NCI-H1417 (cell line): ENCODE measurements at regions not wholly inside any gene's neighbourhood (a gene's known extent, or its start where the extent isn't known, plus 50 kb on each side); places are given as distances from the start of the nearest gene placed in this dataset.
"Not testable (repeated sequence)": the region's sequence is repeated elsewhere in the genome, so short reads cannot be mapped to it uniquely, and the experiment has no call there.

Experiments
- DNase-seq, 3 experiments: peaks; one replicate each; lab custom pipeline; 2025; lab: John Stamatoyannopoulos, UW

DNA sequence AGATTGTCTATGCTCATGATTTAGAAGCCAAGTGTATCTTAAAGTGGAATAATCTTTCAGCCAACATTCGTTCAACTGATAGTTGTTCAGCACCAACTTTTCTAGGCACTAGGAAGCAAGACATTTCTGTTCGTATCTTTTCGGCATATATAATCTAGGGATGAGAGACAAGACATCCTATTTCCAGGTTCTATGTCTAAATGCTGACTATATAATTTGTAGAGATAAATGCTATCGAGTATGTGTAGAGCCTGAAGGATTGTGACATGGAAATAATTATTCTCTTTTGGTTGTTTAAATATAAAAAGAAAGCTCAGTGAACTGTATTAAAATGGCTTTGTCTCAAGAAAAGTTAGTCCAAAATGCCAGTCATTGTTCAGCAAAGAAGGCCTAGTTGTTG is 371.6 kb downstream of the DOK5 start:
- no peak for DNase-seq

DNA sequence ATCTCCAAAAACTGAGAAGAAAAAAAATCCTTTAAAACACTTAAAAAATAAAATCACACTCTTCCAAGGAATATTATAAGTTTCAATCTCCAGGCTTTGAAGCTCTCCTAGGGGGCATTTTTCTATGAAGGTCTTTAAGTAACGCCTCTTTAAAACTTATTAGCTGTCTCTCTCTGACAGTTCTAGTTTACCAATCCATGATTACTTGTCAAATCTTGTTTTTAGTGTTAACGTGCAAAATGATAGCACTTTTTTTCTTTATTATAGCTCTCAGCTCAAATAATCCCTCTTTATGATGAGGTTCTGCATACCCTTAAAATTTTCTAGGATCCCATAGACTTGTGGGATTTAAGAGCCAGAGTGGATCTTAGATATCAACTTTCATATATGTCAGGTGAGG is 369.0 kb downstream of the DOK5 start:
- no peak for DNase-seq

DNA sequence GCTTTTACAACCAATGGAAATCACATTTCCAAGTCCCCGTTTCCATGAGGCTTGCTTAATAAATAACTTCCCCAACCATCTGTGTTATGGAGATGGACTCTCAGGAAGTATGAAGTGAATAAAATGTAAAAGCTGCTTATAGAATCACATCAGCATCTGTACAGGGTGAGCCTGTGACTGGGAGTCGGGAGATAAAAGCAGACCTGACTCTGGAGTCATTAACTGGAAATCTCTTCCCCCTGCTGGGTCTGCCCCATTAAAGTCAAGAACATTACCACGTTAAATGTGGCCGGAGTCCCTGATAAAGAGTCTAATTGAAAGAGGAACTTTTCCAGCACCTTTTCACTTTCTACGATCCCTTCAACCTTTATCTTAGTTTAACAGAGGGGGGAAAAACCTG is 368.5 kb downstream of the DOK5 start:
- DNase-seq, result peak in 1 of 3 experiments; percentile 15

DNA sequence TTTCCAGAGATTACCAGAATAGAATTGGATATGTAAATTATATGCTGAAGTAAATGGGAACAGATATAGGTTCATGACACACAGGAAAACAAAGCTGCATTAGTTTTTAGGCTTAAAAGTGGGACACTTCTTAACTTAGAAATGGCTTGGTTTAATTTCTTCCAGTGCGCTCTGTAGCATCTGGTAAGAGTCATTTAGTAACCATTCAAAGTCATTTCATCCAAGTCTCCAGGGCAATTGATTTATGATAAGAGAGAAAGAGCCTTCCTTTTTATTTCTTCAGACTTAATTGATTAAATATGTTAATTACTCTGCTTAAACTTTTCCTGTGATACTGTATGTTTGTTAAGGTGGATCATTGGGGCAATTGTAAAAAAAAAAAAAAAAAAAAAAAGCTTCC is 368.0 kb downstream of the DOK5 start:
- no peak for DNase-seq

DNA sequence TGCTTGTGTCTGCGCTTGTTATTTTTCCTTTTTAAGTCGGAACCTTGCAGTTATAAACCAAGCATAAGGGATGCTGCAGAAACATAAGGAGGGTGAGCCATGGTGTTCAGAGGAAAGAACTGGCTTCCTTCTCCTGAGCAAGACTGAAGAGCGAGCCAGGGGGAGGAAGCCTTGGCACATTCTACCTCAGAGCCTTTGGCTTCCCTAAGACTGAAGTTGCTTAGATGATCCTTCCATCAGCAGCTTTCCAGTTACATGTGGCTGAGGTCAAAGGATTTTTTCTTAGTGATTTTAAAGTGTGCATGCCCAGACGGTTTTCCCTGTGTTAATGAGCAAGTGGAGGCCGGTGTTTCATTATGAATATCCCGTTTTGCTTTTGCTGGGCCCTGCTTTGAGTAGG is 363.8 kb downstream of the DOK5 start:
- DNase-seq, result no peak

DNA sequence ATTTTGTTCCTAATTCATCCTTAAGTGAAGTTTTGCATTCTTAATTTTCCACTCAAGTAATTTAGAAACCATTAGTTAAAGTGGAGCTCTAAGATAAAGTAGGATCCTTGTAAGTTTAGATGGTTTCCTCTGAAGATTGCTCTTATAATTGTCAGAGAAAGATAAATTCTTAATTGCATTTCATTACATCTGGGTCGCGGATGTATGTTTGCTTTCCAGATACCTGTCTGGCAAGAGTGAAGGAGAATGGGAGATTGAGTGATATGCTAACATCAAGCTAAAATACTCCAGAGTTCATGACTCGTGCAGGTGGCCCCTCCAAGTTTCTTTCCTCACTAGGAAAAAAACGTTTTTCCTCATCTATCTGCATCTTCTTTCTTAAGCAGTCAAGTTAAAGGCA is 361.8 kb downstream of the DOK5 start:
- no peak for DNase-seq

DNA sequence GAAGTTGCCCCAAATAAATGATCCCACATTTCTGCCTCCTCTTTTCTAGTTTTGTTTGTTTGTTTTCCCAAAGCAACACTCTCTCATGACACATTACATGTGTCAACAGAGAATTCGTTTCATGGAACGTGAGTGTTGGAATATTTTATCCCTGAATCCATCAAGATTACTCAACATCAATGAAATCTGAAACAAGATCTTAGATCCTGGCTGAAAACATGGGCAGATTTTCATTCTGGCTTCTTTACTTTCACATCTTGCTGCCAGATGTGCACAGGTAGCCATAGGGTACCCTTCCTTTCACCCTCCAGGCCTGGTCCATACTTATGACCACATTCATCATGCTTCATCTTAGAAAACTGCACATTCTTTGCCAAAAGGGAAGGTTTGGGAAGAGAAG is 347.0 kb downstream of the DOK5 start:
- no peak for DNase-seq

DNA sequence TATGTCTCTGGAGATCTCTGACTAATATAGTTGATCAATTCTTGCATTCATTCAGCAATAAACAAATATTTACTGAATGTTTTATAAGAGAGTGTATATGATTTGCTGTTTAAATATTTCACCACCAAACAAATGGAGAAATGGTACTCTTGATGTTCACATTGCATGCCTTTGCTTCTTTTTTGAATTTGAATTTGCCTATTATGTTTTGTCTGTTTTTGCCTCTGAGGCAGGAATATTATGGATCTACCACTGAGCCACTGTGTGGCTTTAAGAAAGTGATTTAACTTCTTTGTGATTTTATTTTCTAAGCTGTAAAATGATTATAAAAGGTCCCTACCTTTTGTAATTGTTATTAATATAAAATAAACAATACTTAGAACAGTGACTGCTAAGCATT is 345.0 kb downstream of the DOK5 start:
- DNase-seq, result no peak

DNA sequence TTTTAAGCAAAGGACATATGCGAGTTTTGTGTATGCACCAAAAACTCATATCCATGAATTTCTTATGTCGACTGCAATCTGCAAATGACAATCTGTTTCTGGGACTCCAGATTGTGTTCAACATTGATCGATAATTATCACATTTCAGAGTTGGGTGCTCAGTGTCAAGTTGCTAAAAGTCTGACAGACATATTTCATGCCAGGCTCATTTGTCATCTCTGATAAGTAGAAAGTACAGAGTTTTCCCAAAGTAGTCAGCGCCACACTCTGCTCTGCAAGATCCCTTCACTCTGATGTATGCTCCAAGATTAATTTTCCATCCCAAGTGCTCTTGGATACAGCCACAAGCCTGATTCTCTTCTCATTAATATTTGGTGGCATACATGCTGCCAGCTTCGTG is 331.1 kb downstream of the DOK5 start:
- DNase-seq, result no peak

DNA sequence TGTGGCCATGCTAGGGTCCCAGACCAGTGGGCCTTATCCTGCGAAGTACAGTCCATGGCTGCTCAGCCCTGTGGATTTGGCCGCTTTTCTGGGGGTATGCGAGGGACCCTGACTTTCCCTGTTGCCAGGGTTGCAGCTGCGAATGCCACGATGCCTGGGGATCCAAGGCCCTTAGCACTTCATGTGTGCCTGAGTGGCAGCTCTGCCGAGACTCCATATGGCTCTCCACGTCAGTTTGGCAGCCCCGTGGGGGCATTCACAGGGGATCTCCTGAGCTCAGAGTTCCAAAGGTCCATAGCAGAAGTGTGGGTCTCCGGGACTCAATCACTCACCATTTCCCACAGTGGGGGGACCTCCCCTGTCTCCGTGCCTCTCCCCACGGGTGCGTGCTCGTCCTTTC is 319.5 kb downstream of the DOK5 start:
- no peak for DNase-seq

DNA sequence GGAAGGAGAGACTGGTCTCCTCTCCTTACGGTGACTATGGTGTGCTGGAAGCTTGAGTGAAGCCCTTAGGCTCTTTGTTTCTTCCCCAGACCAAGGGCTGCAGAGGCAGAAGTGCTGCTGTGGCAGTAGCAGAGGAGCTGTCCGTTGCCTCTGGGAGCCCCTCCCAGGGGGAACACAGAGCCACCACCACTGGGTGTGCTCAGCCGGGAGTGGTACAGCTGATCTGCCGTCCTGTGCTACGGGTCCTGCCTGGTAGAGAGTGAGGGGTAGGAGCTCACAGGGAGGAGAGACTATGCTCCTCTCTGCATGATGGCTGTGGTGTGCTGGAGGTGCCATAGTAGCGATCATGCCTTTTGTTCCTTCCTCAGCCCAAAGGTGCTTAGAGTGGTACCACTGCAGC is 318.7 kb downstream of the DOK5 start:
- DNase-seq, result no peak

DNA sequence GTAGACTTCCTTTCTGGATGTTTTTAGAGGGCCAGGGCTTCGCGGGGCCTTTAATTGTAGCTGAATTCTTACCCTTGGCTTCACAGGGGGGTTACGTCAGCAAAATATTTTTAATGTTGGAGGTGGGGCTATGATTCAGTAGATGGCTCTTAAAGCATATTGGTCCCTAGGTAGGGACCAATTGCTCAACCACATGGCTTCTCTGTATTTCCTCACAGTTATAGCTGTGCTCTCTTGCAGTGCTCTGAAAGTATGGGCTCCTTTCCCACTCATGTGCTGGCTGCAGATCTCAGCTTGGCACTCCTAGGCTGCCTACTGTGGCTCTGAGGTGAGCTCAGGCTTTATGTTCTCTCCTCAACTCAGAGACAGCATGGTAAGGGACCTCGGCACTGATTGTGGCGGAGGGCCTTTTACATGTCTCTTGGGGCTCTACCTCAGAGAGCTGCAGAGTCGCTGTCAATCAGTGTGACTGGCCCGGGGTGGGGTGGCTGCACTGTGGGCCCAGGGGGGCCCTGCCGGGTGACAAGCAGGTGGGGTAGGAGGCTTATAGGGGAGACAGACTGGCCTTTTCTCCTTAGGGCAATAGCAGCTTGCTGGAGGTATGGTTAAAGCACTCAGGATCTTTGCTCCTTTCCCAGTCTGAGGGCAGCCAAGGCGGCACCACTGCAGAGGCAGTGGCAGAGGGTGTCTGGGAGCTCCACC is 318.0 kb downstream of the DOK5 start:
- DNase-seq, result no peak

DNA sequence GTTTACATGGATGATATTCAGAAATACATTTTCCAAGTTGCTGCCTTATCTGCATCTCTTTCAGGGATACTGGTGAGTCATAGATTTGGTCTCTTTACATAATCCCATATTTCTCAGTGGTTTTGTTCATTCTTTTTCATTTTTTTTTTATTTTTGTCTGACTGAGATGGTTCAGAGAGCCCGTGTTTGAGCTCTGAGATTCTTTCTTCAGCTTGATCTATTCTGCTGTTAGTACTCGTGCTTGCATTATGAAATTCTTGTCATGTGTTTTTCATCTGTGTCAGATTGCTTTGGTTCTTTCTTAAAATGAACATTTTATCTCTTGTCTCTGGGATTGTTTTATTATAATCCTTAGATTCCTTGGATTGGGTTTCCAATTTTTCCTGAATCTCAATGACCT is 317.3 kb downstream of the DOK5 start:
- no peak for DNase-seq

DNA sequence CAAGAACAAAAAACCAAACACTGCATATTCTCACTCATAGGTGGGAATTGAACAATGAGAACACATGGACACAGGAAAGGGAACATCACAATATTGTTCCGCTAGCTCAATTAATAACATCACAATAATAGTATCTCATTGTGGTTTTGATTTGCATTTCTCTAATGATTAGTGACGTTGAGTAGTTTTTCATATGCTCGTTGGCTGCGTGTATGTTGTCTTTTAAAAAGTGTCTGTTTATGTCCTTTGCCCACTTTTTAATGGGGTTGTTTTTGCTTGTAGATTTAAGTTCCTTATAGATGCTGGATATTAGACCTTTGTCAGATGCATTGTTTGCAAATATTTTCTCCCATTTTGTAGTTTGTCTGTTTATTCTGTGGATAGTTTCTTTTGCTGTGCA is 312.9 kb downstream of the DOK5 start:
- DNase-seq, result not testable (repeated sequence)

DNA sequence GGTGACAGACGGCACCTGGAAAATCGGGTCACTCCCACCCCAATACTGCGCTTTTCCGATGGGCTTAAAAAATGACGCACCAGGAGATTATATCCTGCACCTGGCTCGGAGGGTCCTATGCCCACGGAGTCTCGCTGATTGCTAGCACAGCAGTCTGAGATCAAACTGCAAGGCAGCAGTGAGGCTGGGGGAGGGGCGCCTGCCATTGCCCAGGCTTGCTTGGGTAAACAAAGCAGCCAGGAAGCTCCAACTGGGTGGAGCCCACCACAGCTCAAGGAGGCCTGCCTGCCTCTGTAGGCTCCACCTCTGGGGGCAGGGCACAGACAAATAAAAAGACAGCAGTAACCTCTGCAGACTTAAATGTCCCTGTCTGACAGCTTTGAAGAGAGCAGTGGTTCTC is 307.4 kb downstream of the DOK5 start:
- DNase-seq, result not testable (repeated sequence)

DNA sequence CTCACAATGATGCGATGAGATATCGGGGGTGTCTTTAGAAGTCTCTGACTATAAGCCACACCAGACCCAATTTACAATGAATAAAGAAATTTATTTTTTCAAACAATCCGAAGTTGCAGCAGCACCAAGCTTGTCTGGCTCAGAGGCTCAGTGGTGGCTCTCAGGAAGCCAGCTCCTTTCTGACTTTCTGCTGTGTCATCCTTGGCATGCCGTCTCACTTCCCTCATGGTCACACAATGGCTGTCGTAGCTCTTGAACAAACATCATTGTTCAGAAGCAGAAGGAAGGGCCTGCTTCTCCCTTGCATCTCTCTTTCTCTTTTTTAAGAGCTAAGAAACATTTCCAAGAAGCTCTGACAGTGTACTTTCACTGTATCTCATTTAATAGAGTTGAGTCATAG is 299.0 kb downstream of the DOK5 start:
- no peak for DNase-seq

DNA sequence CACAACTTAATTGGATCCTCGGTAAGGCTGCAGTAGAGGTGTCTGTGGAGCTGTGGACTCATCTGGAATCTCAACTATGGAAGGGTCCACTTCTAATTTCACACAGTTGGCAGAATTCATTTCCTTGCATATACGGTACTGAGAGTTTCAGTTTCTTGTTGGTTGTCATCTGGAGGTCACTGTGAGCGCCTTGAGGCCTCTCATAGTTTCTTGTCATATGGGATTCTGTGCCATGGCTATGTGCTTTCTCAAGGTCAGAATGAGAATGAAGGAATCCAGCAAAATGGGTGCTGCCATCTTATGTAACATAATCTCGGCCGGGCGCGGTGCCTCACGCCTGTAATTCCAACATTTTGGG is 298.2 kb downstream of the DOK5 start:
- no peak for DNase-seq

DNA sequence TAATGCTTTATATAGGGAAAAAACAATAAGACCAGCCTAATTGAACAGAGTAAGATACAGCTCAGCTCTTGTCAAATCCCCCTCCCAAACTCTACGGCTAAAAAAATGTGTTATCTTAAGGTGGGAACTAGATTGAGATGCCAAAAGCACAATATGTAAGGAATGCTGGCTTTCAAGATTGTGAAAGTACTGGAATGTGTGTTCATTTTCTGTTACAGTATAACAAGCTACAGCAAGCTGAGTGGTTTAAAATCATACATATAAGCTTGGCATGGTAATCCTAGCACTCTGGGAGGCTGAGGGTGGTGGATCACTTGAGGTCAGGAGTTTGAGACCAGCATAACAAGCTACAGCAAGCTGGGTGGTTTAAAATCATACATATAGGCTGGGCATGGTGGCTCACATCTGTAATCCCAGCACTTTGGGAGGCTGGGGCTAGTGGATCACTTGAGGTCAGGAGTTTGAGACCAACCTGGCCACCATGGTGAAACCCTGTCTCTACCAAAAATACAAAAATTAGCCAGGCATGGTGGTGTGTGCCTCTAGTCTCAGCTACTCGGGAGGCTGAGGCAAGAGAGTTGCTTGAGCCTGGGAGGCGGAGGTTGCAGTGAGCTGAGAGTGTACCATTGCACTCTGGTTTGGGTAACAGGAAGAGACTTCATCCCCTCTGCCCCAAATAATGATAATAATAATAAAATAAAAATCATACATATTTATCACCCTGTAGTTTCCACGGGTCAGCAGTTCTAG is 297.7 kb downstream of the DOK5 start:
- DNase-seq, result no peak

DNA sequence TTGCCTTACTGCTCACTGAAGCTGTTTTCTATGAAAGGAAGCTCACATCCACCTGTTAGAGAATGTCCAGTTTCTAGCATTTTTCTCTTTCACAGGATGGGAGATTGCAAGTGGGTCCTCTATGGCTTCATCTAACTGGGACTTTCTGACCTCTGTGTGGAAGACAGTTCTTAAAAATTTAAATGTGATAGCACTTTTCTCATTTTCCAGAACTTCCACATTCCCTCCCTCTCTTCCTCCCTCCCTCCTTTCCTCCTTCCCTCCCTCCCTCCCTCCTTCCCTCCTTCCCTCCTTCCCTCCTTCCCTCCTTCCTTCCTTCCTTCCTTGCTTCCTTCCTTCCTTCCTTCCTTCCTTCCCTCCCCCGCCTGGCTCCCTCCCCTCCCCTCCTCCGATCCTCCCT is 291.1 kb downstream of the DOK5 start:
- DNase-seq, result no peak

DNA sequence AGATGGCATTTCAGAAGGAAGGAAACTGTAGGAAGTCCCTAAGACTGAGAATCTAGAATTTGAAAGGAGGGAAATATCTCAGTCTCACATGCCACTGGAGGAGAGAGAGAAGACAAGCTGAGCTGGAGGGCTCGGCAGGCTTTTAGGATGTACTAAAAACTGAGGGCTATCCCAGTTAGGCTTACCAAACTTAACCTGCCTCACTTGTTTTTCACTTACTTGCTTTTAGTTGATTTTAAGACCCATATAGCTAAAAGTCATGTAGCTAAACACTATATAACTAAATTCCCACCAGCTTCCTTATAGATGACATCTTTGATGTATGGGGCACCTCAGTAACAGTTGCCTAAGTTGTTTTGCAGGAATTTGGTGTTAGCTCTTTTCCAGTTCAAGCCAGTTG is 288.0 kb downstream of the DOK5 start:
- DNase-seq, result no peak

DNA sequence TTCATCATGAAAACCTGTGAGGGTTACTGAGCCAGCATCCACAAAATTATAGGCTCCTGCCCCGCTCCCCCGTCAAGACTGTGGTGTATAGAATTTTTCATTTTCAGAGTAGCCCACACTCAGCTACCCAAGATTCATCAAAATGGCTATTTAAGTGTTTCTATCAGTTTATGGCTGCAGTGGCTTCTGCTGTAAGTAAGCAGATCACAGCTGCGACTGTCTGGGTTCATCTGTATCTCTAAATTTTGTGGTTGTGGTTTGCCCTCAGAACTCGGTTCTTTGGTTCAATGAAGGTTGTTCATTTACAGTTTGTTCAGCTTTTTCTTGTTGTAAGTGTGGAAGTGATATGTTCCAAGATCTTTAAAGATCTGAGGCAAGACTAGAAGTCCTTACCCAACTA is 284.2 kb downstream of the DOK5 start:
- DNase-seq, result no peak

DNA sequence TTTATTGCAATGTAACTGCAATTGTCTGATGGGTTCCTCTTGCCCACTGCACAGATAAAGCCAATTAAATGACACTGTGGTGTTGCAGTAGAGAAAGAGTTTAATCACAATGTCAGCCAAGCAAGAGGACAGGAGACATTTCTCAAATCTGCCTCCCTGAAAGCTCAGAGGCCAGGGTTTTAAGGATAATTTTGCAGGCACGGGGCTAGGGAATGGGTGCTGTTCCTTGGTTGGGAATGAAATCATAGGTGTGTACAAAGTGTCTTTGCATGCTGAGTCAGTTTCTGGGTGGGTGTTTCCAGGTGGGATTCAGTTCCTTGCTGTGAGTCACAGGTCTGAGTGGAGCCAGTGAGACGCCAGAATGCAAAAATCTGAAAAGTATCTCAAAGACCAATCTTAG is 271.4 kb downstream of the DOK5 start:
- DNase-seq, result no peak

DNA sequence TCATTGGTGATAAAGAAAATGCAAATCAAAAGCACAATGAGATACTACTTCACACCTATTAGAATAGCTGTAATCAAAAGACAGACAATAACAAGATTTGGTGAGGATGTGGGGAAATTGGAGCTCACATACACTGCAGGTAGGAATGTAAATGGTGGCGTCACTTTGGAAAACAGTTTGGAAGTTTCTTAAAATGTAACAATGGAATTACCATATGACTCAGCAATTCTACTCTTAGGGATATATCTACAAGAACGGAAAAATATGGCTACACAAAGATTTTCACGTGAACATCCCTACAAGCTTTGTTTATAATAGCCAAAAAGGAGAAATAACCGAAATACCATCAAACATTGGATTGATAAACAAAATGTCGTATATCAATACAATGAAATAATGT is 270.4 kb downstream of the DOK5 start:
- no peak for DNase-seq

DNA sequence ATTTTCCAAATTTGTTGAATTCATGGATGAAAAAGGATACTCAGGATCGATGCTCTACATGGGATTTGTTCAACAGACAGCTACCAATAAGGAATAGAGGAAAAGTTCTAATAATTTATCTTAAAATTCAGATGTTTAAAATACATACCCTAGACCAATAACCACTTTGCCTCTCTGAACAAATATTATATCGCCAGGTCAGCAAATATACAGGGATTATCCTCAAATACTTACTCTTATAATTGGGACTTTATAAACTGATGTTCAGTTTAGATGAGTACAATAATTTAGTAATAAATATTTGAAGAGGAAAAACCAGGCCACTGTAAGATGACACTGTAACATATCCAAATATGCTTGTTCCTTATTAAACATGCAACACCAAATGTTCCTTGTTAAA is 268.7 kb downstream of the DOK5 start:
- DNase-seq, result no peak
